GM21423 (cell line): ENCODE measurements at regions not wholly inside any gene's neighbourhood (a gene's known extent, or its start where the extent isn't known, plus 50 kb on each side); places are given as distances from the start of the nearest gene placed in this dataset.
A peak's percentile ranks its signal among the peaks of the same experiment; 100 is the strongest.
"Not testable (repeated sequence)": the region's sequence is repeated elsewhere in the genome, so short reads cannot be mapped to it uniquely, and the experiment has no call there.

Experiments used
- ATAC-seq: cut with Tn5 transposase; IDR thresholded peaks from one replicate; pipeline ENCODE4 v1.9.1; 2021; ENCODE audit warnings: mild to moderate bottlenecking, moderate library complexity; ENCODE audit not compliant: unreplicated experiment

GRCh38 chr13:79997244-79997643 lies 343.7 kb downstream of the SPRY2 start:
- ATAC-seq: no peak

GRCh38 chr13:79995334-79995733 lies 345.6 kb downstream of the SPRY2 start:
- ATAC-seq: no peak

DNA sequence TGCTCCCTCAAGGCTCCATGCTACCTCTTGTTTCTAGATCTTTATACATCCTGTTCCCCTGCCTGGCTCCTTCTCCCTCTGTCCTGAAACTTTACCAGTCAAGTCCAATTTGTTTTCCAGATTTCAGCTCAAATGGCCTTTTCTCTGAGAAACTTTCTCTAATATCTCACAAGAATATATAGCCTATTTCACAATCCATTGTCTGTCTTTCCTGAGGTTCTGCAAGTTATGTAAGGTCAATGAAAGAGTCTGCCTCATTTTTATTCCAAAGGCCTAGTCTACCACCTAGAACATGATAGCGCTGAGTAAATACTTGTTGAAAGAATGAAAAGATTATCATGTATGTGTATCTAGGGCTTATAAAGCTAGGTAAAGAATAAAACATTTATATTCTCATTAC lies 348.8 kb downstream of the SPRY2 start:
- ATAC-seq: no peak

GRCh38 chr13:79990048-79990447 lies 350.9 kb downstream of the SPRY2 start:
- ATAC-seq: no peak

DNA sequence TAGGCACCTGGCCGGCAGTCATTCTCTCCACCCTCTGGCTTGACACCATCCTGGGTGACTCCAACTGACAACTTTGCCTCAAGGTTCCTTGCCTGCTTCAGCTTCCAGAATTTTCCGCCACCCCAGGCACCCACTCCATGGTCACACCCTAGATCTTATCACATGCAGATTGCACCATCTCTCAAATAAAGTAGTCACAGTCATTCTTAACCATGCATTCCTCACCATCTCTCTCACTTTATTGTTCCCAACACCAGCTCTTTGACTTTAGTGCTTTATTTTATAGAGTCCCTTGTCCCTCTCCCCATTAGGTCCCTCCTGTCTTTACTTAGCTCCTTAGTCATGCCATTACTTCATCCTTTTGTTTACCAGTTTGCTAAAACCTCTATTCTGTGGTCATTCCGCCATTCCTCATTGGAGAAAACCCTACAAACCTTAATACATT lies 351.7 kb downstream of the SPRY2 start:
- no peak for ATAC-seq

- ATAC-seq: no peak
Observed at GRCh38 chr13:79988573-79988972, 352.4 kb downstream of the SPRY2 start.

DNA sequence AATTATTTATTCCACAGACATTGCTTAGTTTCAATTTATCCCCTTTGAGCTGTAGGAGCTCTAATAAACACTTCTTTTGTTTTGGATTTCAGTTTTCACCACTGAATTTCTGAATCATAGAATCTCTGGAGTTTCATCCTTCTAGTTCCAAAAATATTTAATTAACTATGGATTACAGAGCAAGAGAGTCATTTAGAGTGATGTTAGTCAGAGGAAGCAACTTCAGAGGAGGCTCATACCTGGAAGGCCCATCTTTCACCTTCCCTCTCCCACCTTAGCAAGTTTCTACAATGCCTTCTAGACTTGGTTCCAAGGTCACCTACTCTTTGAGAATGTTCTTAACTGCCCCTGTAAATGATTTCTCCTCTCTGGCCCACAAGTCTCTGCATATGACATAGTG lies 353.2 kb downstream of the SPRY2 start:
- no peak for ATAC-seq

- ATAC-seq: no peak
Observed at GRCh38 chr13:79987323-79987722, 353.6 kb downstream of the SPRY2 start.

DNA sequence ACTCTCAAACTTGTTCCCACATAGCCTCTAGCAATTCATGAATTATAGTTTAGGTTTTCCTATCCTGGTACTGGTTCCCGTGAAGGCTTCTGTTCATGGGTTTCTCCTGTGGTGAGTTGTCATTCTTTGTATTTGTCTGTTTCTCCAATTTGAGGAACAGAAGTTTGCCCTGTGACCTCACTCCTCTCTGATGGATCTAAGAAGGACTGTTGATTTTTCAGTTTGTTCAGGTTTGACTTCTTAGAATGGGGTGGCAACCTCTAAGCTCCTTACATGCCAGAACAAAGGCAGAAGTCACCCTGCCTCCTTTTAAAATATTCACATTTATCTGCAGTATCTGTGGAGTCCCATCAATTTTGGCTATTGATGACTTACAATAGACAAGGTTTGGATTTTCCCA lies 354.0 kb downstream of the SPRY2 start:
- ATAC-seq: no peak

DNA sequence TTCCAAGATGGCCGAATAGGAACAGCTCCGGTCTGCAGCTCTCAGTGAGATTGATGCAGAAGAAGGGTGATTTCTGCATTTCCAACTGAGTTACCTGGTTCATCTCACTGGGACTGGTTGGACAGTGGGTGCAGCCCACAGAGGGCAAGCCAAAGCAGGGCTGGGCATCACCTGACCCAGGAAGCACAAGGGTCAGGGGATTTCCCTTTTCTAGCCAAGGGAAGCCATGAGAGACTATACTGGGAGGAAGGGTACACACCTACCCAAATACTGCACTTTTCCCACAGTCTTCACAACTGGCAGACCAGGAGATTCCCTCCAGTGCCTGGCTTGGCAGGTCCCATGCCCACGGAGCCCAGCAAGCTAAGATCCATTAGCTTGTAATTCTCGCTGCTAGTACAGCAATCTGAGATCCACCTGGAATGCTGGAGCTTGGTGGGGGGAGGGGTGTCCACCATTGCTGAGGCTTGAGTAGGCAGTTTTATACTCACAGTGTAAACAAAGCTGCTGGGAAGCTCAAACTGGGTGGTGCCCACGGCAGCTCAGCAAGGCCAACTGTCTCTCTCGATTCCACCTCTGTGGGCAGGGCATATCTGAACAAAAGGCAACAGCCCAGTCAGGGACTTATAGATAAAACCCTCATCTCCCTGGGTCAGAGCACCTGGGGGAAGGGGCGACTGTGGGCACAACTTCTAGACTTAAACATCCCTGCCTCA lies 365.8 kb downstream of the SPRY2 start:
- not testable (repeated sequence) for ATAC-seq

- peak; percentile 95 for ATAC-seq
Observed at GRCh38 chr13:79973533-79973963, 367.4 kb downstream of the SPRY2 start.

GRCh38 chr13:79972066-79972569 lies 368.8 kb downstream of the SPRY2 start:
- no peak for ATAC-seq

- ATAC-seq: no peak
Observed at GRCh38 chr13:79966493-79966895, 374.4 kb downstream of the SPRY2 start.

DNA sequence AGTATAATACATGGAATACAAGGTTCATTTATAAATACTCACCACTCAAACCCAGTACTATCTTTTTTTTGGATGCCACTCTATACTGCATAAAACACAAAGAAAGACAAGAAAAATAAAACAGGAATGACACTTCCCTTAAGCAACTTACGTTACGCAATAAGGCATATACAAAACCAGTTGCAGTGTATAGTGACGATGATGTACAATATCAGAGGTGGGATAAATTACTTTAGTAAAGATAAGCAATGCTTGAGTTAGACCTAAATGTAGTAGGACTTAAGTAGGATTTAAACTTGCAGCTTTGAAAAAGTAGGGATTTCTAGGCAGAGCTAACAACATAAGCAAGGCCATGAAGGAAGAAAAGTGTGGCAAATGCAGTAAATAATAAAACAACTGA lies 374.9 kb downstream of the SPRY2 start:
- no peak for ATAC-seq

DNA sequence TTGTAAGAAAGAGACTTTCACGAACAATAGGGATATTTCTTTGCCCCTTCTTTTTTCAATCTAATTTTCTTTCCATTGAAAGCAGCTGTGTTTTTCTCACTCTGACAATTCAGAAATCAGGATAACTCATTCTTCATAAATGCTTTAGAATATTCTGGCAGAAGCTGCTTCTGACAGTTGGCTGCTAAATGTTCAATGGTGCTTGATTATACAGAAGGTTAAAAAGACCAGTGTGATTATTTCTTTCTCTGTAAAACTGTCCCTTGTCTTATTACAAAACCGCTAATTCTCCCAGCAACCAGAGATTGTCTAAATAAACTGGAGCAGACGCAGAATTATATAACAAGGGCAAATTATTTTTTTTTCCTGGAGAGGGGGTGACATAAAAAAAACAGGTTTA lies 394.4 kb downstream of the SPRY2 start:
- ATAC-seq: no peak

DNA sequence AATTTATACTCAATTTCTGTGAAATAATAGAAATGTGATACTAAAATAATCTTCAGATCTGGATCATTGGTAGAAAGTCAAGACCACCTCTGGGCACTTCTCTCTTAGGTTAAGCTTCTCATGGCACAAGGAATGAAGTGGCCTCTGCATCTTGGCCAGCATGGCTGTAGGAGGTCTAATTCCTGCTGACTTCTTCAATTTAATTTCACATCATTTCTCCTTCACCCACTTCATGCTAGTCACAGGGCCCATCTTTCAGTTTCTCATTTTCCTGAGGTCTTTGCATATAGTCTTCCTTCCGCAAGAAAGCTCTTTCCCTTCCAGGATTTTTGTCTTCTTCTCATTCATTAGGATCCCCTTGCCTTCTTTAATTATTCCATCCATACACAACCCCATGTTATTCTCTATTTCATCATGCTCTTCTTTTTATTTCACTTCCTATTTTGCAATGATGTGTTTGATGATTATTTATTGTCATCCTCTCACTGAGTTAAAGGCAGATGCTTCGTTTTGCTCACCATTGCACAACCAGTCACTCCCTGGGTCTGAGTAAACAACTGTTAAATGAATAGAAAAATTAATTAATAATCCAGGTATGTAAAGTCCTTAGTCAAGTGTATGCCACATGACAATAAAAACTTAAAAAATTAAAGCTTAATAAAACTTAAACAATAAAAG lies 397.4 kb downstream of the SPRY2 start:
- no peak for ATAC-seq

DNA sequence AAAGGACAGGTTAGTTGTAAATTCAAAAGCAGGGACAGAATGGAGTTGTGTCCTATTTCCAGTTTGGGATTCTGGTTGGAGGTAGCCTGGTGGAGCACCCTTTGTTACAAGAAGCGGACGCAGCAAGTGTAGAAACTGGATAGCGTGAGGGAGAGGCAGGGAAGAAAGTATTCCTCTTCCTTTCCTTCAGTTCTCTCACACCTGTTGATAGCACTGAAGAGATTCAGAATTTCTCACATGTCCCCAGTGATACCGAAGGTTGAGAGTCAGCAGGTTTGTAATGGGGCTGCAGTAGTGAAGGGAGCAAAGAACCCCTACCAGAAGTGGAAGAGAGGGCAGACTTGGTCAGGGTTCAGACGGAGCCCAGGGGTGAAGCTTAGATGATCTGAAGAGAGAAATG lies 399.2 kb downstream of the SPRY2 start:
- no peak for ATAC-seq

- ATAC-seq: no peak
Observed at GRCh38 chr13:79939689-79940088, 401.2 kb downstream of the SPRY2 start.

DNA sequence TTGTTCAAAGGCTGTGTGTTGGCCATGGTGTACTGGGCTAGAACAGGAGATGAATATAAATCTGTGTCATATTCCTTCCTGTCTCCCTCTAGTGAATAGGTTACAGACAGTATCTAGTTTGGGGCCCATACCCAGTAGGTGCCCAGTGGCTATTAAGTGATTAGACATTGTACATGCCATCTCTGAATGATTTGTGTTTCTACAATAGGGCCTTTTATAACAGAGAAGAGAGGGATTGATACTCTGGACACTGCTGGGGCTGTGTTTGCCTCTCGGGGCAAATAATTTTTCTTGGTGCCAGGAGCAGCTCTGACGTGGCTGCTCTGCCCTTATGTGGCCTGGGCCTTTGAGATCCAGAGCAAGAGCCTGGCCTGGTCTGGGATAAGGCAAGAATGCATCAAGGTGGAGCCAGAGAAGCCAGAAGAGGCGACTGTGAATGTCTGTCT lies 403.1 kb downstream of the SPRY2 start:
- ATAC-seq: no peak

- no peak for ATAC-seq
Observed at GRCh38 chr13:79937311-79937710, 403.6 kb downstream of the SPRY2 start.

DNA sequence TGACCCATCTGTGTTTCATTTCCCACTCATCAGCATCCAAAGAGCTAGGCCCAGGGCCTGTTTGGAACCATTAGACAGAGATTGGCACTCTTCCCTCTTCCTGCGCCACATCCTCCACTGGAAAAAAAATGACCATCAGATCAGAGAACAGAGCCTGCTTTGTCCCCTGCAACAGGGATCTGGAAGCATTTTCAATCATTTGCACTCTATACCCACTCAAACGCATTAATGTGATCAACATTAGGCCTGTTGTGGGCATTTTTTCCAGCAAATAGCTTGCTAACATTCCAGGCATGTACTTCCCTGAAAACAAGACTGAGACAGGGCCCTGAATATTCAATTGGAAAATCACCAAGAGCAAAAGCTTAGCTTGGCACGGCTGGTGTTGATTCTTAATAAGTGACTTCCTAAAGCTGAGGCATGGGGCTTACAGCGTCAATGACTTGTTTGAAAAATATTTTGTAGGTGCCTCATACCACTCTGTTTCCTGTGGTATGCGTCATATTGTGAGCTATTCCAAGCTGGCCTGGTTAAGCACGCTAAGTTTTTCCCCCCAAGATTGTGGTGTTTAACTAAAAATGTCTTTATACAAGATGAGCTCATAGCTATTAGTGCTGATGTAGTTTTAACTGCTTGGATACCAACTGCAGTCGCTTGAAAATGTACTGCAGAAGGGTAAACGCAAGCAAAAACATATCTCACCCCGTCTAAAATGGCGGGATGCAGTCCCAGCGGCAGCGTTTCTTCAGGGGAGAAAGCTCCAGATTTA lies 404.4 kb downstream of the SPRY2 start:
- no peak for ATAC-seq

- no peak for ATAC-seq
Observed at GRCh38 chr13:79935121-79935520, 405.8 kb downstream of the SPRY2 start.
